LNCaP clone FGC (cell line): ENCODE measurements at regions not wholly inside any gene's neighbourhood (a gene's known extent, or its start where the extent isn't known, plus 50 kb on each side); places are given as distances from the start of the nearest gene placed in this dataset.

ENCODE experiments used
- DNase-seq: peaks from one replicate; pipeline ENCODE4 v3.0.0-alpha.2; 2011; ENCODE audit warnings: low read depth
- H3K4me3 ChIP-seq: 2 replicates; pipeline ENCODE4 v1.5.1; 2011; ENCODE audit warnings: mild to moderate bottlenecking, low read depth, low read length, control low read depth
- CTCF ChIP-seq: IDR thresholded peaks from 2 replicates; pipeline ENCODE4 v1.5.1; 2012; ENCODE audit warnings: mild to moderate bottlenecking; ENCODE audit not compliant: control insufficient read depth, insufficient read depth; ENCODE audit errors: extremely low read depth

GRCh38 chr4:14178421-14178820 is 550.9 kb upstream of the BOD1L1 start:
- no peak for TF ChIP-seq CTCF
- H3K4me3 ChIP-seq: no peak overlapping the region
- DNase-seq: no peak

GRCh38 chr4:14180166-14180565 is 552.6 kb upstream of the BOD1L1 start:
- no peak for DNase-seq
- H3K4me3 ChIP-seq: no peak overlapping the region
- no peak for TF ChIP-seq CTCF

GRCh38 chr4:14180983-14181601 is 553.6 kb upstream of the BOD1L1 start:
- DNase-seq: no peak
- no peak for TF ChIP-seq CTCF

GRCh38 chr4:14182148-14182547 is 554.6 kb upstream of the BOD1L1 start:
- H3K4me3 ChIP-seq: no peak overlapping the region
- DNase-seq: no peak
- no peak for TF ChIP-seq CTCF

More at GRCh38 chr4:14180983-14181601, 553.6 kb upstream of the BOD1L1 start:
- H3K4me3 ChIP-seq: no peak overlapping the region

GRCh38 chr4:14184265-14184664 is 556.7 kb upstream of the BOD1L1 start:
- no peak overlapping the region for H3K4me3 ChIP-seq
- no peak for DNase-seq
- TF ChIP-seq CTCF: no peak

GRCh38 chr4:14184767-14185166 is 557.2 kb upstream of the BOD1L1 start:
- H3K4me3 ChIP-seq: no peak overlapping the region
- DNase-seq: no peak
- TF ChIP-seq CTCF: no peak

GRCh38 chr4:14188214-14188613 is 560.7 kb upstream of the BOD1L1 start:
- H3K4me3 ChIP-seq: no peak overlapping the region
- no peak for TF ChIP-seq CTCF
- DNase-seq: no peak
